HuH-7 (cell line): ENCODE measurements at regions not wholly inside any gene's neighbourhood (a gene's known extent, or its start where the extent isn't known, plus 50 kb on each side); places are given as distances from the start of the nearest gene placed in this dataset.
"Not testable (repeated sequence)": the region's sequence is repeated elsewhere in the genome, so short reads cannot be mapped to it uniquely, and the experiment has no call there.

Experiments
- DNase-seq: peaks from one replicate; pipeline ENCODE4 v3.0.0; 2011; ENCODE audit warnings: low spot score

DNA sequence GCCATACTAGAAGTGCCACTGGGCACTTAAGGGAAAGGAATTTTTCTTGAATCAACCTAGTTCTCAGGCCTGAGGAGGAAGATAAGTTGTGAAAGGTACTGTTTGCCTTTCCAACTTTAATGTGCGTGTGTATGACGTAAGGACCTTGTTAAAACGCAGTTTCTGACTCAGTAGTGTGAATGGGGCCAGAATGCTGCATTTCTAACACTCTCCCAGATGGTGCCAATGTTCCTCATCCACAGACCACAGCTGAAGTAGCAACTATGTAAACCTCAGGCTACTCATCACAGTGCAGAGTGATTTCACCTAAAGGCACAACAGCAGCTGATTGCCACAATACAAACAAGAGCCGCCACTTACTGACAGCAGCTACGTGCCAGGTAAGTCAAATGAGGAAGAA lies 103.6 kb downstream of the OTOL1 start:
- no peak for DNase-seq

DNA sequence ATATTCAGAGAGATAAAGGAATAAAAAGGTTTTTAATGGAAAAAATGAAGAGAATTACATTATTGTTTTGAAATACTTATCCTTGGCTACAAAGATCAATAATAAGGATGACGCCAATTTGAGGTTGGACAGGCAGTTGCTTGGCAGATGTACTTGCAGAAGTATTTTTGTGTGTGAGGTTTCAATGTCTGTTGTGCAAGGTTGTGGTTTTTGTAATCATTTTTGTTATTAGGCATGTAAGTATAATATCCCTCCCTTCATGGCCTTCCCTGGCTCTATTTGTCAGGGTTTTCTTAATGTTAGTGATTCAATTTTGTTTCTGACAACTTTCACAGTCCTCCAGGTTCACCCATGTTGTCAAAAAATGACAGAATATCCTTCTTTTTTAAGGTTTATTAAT lies 105.9 kb downstream of the OTOL1 start:
- no peak for DNase-seq

DNA sequence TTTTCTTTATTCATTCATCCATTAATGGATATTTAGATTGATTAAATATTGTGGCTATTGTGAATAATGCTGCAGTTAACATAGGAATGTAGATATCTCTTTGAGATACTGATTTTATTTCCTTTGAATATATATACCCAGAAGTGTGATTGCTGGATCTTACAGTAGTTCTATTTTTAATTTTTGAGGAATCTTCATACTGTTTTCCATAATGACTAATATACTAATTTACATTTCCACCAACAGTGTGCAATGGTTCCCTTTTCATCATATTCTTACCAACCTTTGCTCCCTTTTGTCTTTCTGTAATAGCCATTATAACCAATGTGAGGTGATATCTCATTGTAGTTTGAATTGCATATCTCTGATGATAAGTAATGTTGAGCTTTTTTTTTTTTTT lies 106.3 kb downstream of the OTOL1 start:
- no peak for DNase-seq

DNA sequence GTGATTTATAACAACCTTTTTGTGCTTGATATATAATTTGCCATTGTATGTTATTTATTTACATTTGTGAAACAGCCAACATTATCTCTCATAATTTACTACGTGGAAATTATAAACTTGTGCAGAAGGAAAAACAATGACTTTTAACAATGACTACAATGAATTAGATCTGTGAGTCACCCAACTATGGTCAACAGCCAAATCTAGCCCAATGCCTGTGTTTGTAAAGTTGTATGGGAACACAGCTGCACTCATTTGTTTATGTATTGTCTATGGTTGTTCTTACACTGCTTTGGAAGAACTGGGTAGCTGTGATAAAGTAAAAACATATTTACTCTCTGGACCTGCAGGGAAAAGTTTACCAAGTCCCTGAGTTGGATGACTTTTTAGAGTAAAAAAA lies 110.4 kb downstream of the OTOL1 start:
- DNase-seq, result no peak

DNA sequence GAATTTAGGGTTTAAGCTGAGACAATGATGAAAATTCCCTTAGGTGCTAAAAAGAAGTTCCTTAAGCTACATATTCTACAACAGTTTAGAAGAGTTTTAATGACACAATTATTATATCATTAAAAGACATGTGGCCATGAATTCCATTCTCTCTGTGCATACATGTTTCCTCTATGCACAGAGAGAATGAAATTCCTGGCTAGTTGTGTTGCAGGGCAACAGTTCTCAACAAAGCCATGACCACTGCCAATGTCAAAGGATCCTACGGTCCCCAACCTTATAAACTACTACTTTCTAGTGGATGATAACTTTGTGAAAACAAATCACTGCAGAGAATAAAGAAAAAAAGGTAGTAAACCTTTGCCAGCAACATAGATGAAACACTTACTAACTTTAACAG lies 122.7 kb downstream of the OTOL1 start:
- no peak for DNase-seq

DNA sequence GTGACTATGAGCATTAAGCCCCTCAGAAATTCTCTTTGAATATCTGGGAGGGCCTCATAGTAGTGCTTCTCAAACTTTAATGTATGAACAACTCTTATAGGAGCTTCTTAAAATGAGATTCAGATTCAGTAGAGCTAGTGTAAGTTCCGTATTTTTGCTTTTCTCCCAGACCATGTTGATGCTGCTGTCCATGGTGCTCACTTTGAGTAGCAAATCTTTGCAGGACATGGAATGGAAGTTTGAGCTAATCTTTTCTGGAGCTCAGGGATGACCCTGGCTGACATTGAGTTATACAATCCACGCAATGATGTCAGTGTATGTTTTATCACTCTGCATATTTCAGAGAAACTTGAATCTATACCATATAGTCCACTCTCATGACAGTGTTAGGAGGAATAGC lies 134.2 kb downstream of the OTOL1 start:
- no peak for DNase-seq

DNA sequence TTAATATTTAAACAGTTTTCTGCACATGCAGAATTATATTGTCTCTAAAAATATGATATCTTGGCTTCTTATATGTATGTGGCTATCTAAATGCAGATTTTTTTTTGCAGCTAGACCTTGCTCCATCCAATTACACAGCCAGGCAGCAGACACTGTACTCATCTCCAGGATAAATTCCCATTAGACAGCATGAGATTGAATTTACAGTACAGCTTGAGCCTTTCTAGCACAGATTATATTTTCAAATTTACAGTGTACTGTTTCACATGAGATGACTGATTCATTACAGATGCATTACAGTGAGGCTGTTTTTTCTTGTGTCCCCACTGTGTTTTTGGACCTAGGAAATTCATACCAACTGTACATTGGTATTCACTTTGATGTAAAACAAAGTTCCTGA lies 134.9 kb downstream of the OTOL1 start:
- no peak for DNase-seq

DNA sequence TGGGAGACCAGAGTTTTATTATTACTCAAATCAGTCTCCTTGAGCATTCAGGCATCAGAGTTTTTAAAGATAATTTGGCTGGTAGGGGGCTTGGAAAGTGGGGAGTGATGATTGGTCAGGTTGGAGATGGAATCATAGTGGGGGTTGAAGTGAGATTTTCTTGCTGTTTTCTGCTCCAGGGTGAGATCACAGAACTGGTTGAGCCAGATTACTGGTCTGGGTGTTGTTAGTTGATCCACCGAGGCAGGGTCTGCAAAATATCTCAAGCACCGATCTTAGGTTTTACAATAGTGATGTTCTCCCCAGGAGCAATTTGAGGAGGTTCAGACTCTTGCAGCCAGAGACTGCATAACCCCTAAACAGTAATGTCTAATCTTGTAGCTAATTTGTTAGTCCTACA lies 141.0 kb downstream of the OTOL1 start:
- no peak for DNase-seq

DNA sequence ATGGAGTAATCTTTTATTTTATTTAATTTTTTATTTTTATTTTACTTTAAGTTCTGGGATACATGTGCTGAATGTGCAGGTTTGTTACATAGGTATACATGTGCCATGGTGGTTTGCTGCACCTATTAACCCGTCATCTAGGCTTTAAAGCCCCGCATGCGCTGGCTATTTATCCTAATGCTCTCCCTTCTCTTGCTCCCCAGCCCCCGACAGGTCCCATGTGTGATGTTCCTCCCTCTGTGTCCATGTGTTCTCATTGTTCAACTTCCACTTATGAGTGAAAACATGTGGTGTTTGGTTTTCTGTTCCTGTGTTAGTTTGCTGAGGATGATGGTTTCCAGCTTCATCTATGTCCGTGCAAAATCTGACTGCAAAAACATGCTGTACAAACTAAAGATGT lies 142.5 kb downstream of the OTOL1 start:
- not testable (repeated sequence) for DNase-seq

DNA sequence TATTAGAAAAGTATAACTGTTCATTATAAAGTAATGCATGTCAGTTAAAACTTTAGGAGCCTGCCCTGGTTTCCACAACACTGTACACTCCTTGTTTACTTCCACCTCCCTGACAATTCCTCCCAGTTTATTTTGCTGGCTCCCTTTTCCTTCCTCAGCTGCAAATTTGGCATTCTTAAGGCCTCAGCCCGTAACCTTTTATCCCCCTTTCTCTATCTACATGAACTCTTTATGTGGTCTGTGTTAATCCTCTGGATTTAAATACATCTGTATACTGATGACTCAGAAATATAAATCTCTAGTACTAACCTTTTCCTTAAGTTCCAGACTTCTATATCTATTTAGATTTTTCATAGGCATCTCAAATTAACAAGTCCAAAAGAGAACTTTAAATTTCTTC lies 143.6 kb downstream of the OTOL1 start:
- DNase-seq, result no peak

DNA sequence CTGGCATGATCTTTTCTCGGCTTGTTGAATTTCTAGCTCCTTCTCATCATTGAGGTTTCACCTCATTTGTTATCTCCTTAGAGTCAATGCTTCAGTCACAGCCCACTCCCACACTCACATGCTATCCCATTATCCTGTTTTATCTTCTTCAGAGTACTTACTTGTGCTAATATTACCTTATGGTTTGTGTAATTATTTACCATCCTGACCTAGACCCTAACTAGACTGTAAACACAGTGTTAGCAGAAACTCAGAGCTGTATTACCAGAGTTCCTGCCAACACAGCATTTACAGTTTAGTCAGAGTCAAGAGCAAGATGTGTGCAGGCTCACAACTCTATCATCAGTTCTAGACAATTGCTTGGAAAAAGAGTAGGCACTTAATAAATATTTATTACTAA lies 144.7 kb downstream of the OTOL1 start:
- peak; percentile 1 for DNase-seq

DNA sequence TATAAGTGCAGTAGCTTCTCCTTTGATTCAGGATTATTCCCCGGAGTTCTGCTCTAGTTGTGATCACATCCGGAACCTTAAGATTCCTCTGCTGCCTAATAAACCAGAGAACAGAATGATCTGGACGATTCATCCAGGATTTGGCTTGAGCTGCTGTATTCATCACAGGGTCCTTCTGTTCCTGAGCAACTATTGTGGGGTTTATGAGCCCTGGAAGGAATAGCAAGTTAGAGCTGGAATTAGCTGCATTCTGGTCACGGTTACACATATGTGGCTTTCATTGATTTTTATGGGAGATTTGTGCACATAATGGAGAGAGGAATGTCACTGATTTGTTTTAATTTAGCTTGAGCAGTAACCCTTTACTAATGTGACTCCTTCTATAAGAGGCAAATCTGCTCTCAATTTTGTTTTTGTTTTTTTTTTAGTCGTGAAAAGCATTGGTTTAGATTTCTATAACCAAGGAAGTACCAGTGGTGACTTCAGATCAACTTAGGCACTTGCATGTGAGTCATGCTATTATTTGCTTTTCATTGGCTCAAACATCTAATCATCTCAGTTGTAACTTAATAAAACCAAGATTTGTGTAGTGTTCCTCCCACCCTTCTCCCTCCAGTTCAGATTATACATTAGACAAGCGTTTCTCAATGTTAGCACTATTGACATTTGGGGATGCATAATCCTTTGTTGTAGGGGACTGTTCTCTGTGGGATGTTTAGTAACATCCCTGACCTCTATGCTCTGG lies 148.5 kb downstream of the OTOL1 start:
- peak; percentile 4 for DNase-seq

DNA sequence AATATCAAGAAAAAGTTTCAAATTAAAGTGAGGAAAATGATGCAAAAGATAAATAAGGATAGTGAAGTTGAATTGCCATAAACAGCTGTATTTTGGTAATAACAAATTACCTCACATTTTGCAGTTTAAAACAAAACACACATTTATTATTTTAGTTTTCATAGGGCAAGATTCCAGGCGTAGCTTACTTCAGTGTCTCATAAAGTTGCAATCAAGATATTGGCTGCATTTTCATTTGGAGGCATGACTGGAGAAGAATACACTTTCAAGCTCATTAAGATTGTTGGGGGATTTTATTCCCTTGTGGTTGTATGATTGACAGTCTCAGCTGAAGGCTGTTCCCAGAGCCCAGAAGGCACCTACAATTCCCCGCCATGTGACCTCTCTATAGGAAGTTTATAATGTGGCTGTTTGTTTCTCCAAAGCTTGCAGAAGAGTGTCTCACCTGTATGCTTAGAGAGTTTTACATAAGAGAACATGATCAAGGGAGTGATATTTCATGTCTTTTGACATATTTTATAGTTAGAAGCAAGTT lies 151.4 kb downstream of the OTOL1 start:
- DNase-seq, result no peak

DNA sequence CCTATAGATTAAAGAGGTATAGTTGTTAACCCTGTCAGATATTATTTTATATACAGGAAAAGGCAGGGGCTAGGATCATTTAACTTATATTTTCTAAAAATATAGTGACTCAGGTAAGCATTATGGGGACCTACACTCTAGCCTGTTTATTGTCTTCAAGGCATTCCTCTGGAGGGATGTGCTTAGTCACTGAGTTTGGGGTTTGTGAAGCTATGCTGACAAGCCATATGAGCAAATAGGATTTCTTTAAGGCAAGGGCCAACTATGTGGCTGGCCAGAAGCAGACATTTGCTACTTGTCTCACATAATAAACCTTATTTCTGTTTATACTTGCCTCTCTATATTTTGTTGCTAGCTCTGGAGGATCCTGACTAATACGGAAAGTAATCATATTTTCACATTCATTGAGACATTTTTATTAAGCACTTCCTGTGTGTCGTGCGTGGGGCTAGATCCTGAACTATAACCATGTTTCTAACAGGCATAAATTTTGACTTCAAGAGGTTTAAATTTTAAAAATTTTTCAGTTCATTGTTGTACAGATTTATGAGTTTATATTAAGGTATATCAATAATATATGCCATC lies 153.4 kb downstream of the OTOL1 start:
- no peak for DNase-seq

DNA sequence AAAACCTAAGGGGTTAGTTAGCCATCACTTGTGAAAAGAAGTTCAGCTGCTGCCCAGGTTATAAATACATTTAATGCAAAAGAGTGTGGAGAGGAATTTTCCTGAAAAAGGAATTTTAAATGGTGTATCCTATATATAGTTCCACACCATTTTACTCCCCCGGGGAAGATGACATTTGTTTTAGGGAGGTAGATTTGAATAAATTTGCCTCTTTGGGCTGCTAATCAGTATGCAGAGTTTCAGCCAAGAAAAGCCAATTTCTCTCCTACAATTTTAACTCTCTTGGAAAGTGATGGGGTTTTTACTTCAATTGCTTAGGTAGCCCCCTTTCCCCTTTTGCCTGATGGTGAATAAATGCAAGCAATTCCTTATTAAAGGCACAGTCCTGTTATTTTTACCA lies 161.2 kb downstream of the OTOL1 start:
- DNase-seq, result no peak

DNA sequence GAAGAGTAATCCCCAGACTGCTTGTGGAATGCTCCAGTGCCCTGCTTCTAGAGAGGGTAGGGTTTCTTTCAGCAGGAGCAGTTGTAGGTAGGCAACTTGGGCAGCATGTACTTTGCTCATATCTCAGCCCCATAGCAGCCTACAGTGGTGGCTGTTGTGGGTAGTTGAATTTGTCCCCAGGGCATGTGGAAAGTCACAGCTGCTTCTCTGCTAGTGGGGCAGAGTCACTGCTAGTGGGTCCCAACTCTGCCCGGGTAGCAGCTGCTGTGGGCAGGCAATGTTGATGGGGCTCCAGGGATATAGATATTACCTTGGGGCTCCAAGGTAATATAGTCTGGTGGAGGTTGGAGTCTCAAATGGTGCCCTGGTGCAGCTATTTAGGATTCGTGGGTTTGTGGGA lies 174.5 kb downstream of the OTOL1 start:
- no peak for DNase-seq

DNA sequence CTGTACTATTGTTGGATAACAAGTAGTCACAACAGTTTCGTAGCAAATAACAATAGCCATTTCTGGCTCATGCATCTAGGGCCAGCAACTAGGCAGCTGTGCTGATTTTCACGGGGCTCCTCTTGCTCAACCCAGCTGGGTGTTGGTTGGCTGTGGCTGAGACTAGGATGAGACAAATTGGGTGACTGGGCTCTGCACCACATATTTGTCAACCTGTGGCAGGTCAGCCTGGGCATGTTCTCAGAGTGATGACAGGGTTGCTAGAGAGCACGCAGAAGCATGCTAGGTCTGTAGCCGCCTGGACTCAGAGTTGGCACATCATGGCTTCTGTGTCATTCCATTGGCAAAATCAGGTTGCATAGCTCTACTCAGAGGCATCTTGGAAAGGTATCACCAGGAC lies 175.9 kb downstream of the OTOL1 start:
- DNase-seq, result no peak

DNA sequence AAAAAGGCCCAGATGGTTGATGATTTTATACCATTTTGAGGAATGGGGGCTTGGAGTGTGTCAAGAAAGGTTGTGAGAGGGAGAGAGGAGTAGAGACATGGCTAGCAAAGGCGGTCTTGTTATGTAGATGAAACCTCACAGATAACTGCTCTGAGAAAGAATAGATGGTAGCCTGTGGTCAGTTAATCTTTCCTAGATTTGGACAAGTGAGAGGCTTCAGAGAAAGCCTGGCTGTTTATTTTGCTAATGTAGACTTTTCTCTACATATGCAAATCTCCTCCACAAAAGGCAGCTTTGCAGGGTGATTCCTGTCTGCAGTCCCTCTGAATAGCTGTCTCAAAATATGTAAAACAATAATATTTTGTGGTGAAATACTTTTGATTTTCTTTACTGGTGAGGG lies 177.3 kb downstream of the OTOL1 start:
- no peak for DNase-seq

DNA sequence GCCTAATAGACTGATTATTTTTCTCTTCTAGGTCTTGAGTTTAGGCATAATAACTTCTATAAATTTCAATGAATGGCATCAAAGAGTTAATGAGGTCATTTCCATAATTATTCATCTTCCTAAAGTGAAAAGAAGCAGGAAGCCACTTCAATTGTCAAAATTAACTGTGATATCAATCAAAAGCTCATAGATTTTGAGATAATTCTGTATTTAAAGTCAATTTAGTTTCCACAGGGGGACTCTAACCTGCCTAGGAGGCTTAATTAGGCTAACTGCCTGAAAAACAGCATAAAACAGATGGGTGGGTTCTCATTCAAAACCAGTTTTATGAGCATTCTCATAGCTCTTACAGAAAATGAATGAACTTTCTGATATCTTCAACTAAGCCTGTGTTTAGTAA lies 177.8 kb downstream of the OTOL1 start:
- DNase-seq, result no peak

DNA sequence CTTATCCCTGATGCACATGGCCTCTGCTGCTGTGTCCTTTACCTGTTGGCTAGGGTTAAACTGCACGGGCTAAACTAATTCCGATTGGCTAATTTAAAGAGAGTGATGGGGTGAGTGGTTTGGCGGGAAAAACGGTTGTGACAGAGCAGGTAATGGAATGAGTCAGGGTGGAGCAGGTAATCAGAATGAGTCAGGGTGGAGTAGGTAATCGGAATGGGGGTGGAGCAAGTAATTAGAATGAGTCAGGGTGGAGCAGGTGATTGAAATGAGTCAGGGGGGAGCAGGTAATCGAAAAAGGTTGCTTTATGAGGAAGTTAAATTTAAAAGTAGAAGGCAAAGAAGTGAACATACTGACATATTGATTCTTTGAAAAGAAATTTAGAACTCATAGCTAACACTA lies 185.2 kb downstream of the OTOL1 start:
- DNase-seq, result not testable (repeated sequence)

DNA sequence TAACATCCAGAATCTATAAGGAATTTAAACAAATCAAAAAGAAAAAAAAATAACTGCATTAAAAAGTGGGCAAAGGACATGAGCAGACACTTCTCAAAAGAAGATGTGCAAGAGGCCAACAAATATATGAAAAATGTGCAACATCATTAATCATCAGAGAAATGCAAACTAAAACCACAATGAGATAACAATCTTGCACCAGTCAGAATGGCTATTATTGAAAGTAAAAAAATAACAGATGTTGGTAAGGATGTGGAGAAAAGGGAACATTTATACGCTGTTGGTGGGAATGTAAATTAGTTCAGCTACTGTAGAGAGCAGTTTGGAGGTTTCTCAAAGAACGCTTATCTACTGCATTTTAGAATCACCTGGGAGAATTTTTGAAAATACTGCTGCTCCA lies 186.1 kb downstream of the OTOL1 start:
- DNase-seq, result no peak

DNA sequence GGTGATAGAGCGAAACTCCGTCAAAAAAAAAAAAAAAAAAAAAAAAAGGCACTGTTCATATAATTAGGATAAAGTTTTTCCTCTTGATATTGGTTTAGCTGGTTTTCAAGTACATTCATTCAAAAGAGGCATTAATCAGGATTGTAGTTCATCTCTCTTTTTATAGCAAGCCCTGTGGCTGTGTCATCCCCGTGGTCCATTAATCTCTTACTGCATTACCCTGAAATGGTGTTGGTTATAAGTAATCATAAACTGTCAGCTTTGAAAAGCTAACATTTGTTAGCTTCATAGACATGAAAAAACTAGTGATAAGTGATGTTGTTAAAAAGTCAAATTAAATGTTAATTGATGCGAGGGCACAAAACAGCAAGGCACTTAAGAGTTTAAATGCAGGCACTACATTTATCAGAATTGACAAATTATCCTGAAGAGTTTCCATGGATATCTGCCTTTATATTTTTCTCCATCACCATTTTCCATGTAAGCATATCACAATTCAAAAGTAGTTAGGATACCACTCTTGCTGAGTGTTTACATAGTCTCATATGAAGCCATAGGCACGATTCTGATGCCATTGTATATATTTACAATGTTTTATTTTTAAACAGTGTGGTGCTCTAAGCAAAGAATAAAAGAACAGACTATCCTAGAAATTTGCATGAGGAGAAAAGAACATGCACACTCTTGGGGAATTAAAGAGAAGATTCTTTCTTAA lies 193.1 kb downstream of the OTOL1 start:
- DNase-seq, result no peak

DNA sequence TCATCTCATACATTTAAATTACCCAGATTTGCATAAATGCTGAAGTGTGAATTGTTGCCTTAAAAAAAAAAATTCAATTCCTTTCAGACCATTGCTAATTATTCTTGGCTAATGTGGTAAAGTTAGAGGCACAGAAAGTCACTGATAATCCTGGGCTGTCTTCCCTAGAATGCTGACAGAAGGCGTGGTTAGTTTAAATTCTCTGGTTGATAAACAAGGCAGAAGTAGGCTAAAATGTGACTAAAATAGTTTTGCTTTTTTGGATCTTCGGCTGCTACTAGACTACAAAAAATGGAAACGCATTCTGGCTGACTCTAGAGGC lies 193.7 kb downstream of the OTOL1 start:
- DNase-seq, result no peak

DNA sequence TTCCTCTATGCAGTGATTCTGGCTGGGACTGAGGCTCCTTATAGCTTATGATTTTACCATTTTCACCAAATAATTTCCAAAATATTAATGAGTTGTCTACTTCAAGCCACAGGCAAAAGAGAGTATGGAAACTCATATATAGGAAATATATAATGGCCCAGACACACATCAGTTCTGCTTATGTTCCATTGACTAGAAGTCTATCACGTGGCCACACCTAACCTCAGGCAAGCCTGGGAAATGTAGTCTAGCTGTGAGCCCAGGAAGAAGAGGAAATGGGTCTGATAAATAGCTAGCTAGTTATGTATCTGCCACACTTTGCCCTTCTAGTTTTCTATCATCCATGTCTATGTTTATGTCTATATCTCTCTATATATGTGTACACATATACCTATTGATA lies 195.1 kb downstream of the OTOL1 start:
- DNase-seq, result no peak
